ENCODE measurements at regions not wholly inside any gene's neighbourhood (a gene's known extent, or its start where the extent isn't known, plus 50 kb on each side); places are given as distances from the start of the nearest gene placed in this dataset.

DNA sequence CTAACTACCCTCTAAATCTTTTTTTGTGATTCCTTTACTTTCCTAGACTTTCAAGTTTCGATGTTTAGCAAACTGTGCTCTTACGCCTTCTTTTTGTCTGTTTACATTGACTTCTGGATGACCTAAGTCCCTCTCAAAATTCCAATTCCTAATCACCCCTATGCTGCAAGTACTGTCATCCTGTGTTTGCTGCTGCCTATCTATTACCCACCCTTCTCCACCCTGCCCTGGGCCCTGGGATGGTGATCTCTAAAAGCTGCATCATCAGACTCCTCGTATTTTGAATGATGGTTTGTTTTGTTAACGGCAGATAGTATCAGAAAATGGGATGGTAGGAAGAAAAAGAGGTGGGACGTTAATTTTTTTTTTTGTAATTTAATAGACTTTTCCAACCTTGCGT lies 272.1 kb downstream of the DIO2 start:
- Histone ChIP-seq H3K27ac (no peak overlapping the region), H3K4me3 (no peak overlapping the region), H3K9me3 (no peaks in the 10 kb centered on the region), H3K27me3 (no peaks in the 10 kb centered on the region), H3K4me1 (no peaks in the 10 kb centered on the region), H3K36me3 (no peaks in the 10 kb centered on the region)
- no peak for DNase-seq
- no peak for TF ChIP-seq POLR2A (IDR thresholded peaks at IDR 0.05)
- TF ChIP-seq, protein P1, sequence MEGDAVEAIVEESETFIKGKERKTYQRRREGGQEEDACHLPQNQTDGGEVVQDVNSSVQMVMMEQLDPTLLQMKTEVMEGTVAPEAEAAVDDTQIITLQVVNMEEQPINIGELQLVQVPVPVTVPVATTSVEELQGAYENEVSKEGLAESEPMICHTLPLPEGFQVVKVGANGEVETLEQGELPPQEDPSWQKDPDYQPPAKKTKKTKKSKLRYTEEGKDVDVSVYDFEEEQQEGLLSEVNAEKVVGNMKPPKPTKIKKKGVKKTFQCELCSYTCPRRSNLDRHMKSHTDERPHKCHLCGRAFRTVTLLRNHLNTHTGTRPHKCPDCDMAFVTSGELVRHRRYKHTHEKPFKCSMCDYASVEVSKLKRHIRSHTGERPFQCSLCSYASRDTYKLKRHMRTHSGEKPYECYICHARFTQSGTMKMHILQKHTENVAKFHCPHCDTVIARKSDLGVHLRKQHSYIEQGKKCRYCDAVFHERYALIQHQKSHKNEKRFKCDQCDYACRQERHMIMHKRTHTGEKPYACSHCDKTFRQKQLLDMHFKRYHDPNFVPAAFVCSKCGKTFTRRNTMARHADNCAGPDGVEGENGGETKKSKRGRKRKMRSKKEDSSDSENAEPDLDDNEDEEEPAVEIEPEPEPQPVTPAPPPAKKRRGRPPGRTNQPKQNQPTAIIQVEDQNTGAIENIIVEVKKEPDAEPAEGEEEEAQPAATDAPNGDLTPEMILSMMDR (IDR thresholded peaks at IDR 0.05) = no peak

DNA sequence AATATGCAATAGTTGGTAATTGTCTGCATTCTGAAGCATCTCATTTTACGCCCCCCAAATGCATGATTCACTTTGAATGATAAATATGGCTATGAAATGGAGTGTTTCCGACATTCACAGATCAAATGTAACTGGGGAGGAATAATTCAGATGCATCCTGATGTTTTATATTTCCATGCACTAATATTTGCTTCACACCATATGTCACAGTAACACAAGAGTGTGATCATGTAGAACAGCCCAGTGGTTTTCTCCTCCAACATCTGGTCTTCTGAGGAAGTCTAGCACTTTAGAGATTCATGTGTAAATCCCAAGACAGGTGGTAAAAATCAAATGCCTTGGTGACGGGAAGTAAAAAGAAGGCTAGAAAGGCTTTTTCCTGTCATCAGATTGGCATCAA lies 273.1 kb downstream of the DIO2 start:
- Histone ChIP-seq H3K4me1 (no peaks in the 10 kb centered on the region), H3K36me3 (no peaks in the 10 kb centered on the region), H3K27me3 (no peaks in the 10 kb centered on the region), H3K4me3 (no peak overlapping the region), H3K9me3 (no peaks in the 10 kb centered on the region), H3K27ac (no peak overlapping the region)
- DNase-seq = no peak
- TF ChIP-seq POLR2A (IDR thresholded peaks at IDR 0.05) = no peak
- TF ChIP-seq, protein P1 (IDR thresholded peaks at IDR 0.05) = no peak

DNA sequence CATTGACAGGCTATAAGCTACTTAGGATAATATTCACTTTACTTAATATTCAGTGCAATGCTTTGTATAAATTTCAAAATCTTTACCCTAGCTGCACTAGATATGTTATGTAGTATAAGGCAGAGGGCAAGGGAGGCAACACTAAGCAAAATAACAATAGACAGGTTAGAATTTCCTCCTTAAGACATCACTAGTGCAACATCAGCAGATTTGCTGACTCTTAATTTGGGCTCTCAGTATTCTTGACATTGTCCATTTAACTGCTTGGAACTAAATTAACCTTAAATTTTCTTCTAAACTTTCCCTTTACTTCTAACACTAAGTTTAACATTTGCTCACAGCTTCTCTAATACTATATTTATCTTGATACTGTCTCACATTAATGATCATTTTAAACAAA lies 273.9 kb downstream of the DIO2 start:
- Histone ChIP-seq H3K27ac (no peak overlapping the region), H3K4me3 (no peak overlapping the region), H3K4me1 (no peaks in the 10 kb centered on the region), H3K9me3 (no peaks in the 10 kb centered on the region), H3K36me3 (no peaks in the 10 kb centered on the region), H3K27me3 (no peaks in the 10 kb centered on the region)
- TF ChIP-seq POLR2A (IDR thresholded peaks at IDR 0.05) = no peak
- TF ChIP-seq, protein P1 (IDR thresholded peaks at IDR 0.05) = no peak
- no peak for DNase-seq

DNA sequence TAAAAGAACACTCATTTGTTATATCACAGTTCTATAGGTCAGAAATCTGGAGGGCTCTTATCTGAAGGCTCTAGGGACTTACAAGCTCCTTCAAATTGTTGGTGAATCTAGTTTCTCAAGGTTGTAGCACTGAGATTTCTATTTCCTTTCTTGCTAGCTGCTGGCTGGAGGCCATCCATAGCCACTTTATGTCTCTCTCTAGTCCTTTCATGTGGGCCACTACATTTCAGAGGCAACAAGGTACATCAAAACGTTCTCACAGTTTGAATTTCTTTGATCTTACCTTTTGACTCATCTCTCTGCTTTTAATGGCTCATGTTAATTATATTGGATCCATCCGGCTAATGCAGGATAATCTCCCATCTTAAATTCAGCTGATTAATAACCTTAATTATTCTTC lies 286.8 kb downstream of the DIO2 start:
- Histone ChIP-seq H3K9me3 (peaks cover 0 to 4% (median 0%) of the 10 kb centered on the region in 4 donors), H3K27me3 (no peaks in the 10 kb centered on the region), H3K36me3 (no peaks in the 10 kb centered on the region), H3K4me3 (no peak overlapping the region), H3K27ac (no peak overlapping the region), H3K4me1 (no peaks in the 10 kb centered on the region)
- no peak for TF ChIP-seq POLR2A (IDR thresholded peaks at IDR 0.05)
- TF ChIP-seq, protein P1 (IDR thresholded peaks at IDR 0.05) = no peak
- no peak for DNase-seq

DNA sequence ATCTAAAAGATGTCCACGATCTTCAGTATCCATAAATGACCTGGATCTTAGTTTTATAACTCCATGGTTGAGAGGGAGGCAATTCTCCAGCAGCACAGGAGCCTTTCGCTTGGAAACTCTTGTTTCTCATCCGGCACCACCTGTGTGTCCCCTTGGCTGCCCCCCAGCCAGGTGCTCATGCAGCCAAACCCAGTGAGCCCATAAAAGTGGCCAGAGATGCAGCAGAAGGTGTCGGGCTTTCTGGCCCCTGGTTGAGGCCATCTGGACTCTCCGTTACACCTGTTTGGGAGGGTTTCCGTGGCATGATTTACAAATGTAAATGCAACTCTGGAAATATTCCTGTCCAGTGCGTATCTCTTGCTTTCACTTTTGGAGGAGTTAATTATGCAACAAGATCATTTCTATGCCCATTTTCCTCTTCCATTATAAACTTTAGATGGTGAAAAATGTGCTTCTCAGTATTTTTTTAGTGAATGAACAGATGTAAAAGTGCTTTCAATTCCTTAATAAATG lies 291.1 kb downstream of the DIO2 start:
- Histone ChIP-seq H3K4me3 (no peak overlapping the region), H3K36me3 (no peaks in the 10 kb centered on the region), H3K9me3 (peaks cover 0 to 4% (median 0%) of the 10 kb centered on the region in 4 donors), H3K4me1 (no peaks in the 10 kb centered on the region), H3K27ac (no peak overlapping the region), H3K27me3 (no peaks in the 10 kb centered on the region)
- DNase-seq = no peak
- TF ChIP-seq POLR2A (IDR thresholded peaks at IDR 0.05) = no peak
- TF ChIP-seq, protein P1 (IDR thresholded peaks at IDR 0.05) = no peak

All from Peyer's patch (tissue), 4 donors.